Caco-2 (cell line): ENCODE measurements at regions not wholly inside any gene's neighbourhood (a gene's known extent, or its start where the extent isn't known, plus 50 kb on each side); places are given as distances from the start of the nearest gene placed in this dataset.
A peak's percentile ranks its signal among the peaks of the same experiment; 100 is the strongest.

ENCODE experiments used
- BruUV-seq: library from RNA; stranded (reverse); fragments of 400-500 nt; replicated peaks from 2 replicates; lab custom pipeline; 2021; lab: Mats Ljungman, UMichigan
- CTCF ChIA-PET: fragments of 300-600 bp; sonication (Branson Sonifier 250); formaldehyde crosslinking; loops from one replicate; lab custom pipeline; 2022; ENCODE audit warnings: antibody characterized with exemption; lab: Charles Lee
- POLR2A ChIA-PET: fragments of 300-600 bp; sonication (Branson Sonifier 250); formaldehyde crosslinking; loops from one replicate; lab custom pipeline; 2022; ENCODE audit warnings: antibody characterized with exemption; lab: Charles Lee
- DNase-seq, 2 experiments: peaks; one replicate each; pipeline versions ENCODE4 v3.0.0 to v3.0.0-alpha.2; 2020 to 2022
- H3K27me3 ChIP-seq: replicated peaks from 2 replicates; pipeline ENCODE4 v1.6.0; 2011; ENCODE audit warnings: low read length; ENCODE audit not compliant: control insufficient read depth, insufficient read depth
- H3K36me3 ChIP-seq: 2 replicates; pipeline ENCODE4 v1.5.1; 2011; ENCODE audit warnings: low read length; ENCODE audit not compliant: control insufficient read depth, insufficient read depth
- H3K4me1 ChIP-seq: fragments of 250-450 bp; sonication (Bioruptor Pico); 2 replicates; pipeline ENCODE4 v1.5.1; 2020; ENCODE audit warnings: mild to moderate bottlenecking
- H3K4me3 ChIP-seq: 2 replicates; pipeline ENCODE4 v1.5.1; 2011; ENCODE audit warnings: low read depth, mild to moderate bottlenecking, control low read depth, low read length
- H3K9me3 ChIP-seq: fragments of 250-450 bp; sonication (Bioruptor Pico); 2 replicates; pipeline ENCODE4 v1.5.1; 2020; ENCODE audit warnings: mild to moderate bottlenecking, moderate library complexity
- H3K27ac Mint-ChIP-seq: one replicate; pipeline ENCODE4 v1.8.0; 2022; ENCODE audit warnings: mixed read lengths; ENCODE audit not compliant: unreplicated experiment
- H3K27me3 Mint-ChIP-seq: one replicate; pipeline ENCODE4 v1.8.0; 2022; ENCODE audit warnings: mixed read lengths; ENCODE audit not compliant: insufficient read depth, unreplicated experiment
- H3K36me3 Mint-ChIP-seq: one replicate; pipeline ENCODE4 v1.8.0; 2022; ENCODE audit warnings: mild to moderate bottlenecking, mixed read lengths; ENCODE audit not compliant: insufficient read depth, unreplicated experiment
- H3K4me1 Mint-ChIP-seq: one replicate; pipeline ENCODE4 v1.8.0; 2022; ENCODE audit warnings: low read depth, mixed read lengths; ENCODE audit not compliant: unreplicated experiment
- H3K4me3 Mint-ChIP-seq: one replicate; pipeline ENCODE4 v1.8.0; 2022; ENCODE audit warnings: mild to moderate bottlenecking, moderate library complexity, mixed read lengths; ENCODE audit not compliant: unreplicated experiment
- H3K9me3 Mint-ChIP-seq: one replicate; pipeline ENCODE4 v1.8.0; 2022; ENCODE audit warnings: mixed read lengths; ENCODE audit not compliant: unreplicated experiment
- intact Hi-C: fragments of 100-400 bp; cut with micrococcal nuclease; formaldehyde crosslinking; loops from one replicate; pipeline ENCODE4 v1.10.0; 2022; ENCODE audit not compliant: unreplicated experiment
- TF ChIP-seq, protein P1 (sequence below), 2 experiments: fragments of 200-600 bp in 1 of 2; IDR thresholded peaks; 1 replicate in 1 of 2; 2 replicates in 1 of 2; pipeline versions ENCODE4 v1.5.1 to v1.8.0; 2011 to 2022; ENCODE audit warnings: antibody characterized with exemption in 1 of 2, control low read depth in 1 of 2, inconsistent platforms in 1 of 2, low read depth in 1 of 2, low read length in 1 of 2, mild to moderate bottlenecking in 1 of 2, moderate library complexity in 1 of 2; ENCODE audit not compliant: insufficient read depth in 1 of 2, severe bottlenecking in 1 of 2, unreplicated experiment in 1 of 2

DNA sequence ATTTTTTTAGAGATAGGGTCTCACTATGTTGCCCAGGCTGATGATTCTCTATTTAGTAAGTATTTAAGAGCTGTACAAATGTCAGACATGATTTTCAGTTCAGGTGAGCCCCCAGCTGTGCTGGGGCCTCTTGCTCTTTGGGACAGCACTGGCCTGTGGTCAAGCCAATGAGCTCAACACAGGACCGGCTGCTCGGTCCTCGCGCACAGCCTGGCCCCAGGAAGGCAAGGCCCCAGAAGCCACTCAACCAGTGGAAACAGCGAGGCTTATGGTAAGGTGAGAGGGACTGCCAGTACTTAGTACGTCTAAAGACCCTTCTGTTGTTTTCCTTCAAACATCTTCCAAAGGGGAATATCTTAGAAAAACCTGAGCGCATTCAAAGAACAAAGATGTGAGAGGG is 211.8 kb downstream of the SKIDA1 start:
- Histone ChIP-seq H3K4me1 (peaks cover 31% of the 10 kb centered on the region), H3K9me3 (no peaks in the 10 kb centered on the region), H3K4me3 (no peak overlapping the region), H3K36me3 (no peaks in the 10 kb centered on the region), H3K27me3 (no peaks in the 10 kb centered on the region)
- BruUV-seq: no TSS peak
- ChIA-PET CTCF (interaction anchor here (0.6 kb wide), 1 partner anchor 292 kb away, joined by 4 read pairs; no protein-coding TSS in a partner anchor), POLR2A (interaction anchor here (0.5 to 1.0 kb wide), 3 partner anchors 20 to 236 kb away, joined by 4 to 6 read pairs (median 4); no protein-coding TSS in a partner anchor)
- no peak for DNase-seq
- peaks cover 38% of the 10 kb centered on the region for H3K4me1 Mint-ChIP-seq
- H3K27ac Mint-ChIP-seq: peak overlapping the region; percentile 75
- H3K36me3 Mint-ChIP-seq: no peaks in the 10 kb centered on the region
- no peaks in the 10 kb centered on the region for H3K27me3 Mint-ChIP-seq
- H3K9me3 Mint-ChIP-seq: no peaks in the 10 kb centered on the region
- peak overlapping the region; percentile 0 for H3K4me3 Mint-ChIP-seq
- intact Hi-C loops: loop anchor here (1.0 to 2.0 kb wide), 3 partner anchors 9 to 51 kb away; no protein-coding TSS in a partner anchor
- TF ChIP-seq, protein P1, sequence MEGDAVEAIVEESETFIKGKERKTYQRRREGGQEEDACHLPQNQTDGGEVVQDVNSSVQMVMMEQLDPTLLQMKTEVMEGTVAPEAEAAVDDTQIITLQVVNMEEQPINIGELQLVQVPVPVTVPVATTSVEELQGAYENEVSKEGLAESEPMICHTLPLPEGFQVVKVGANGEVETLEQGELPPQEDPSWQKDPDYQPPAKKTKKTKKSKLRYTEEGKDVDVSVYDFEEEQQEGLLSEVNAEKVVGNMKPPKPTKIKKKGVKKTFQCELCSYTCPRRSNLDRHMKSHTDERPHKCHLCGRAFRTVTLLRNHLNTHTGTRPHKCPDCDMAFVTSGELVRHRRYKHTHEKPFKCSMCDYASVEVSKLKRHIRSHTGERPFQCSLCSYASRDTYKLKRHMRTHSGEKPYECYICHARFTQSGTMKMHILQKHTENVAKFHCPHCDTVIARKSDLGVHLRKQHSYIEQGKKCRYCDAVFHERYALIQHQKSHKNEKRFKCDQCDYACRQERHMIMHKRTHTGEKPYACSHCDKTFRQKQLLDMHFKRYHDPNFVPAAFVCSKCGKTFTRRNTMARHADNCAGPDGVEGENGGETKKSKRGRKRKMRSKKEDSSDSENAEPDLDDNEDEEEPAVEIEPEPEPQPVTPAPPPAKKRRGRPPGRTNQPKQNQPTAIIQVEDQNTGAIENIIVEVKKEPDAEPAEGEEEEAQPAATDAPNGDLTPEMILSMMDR (IDR thresholded peaks at IDR 0.05; ENCODE audit: insufficient read depth in 1 of 2, low read depth in 1 of 2, low read length in 1 of 2, severe bottlenecking in 1 of 2, unreplicated experiment in 1 of 2): no peak

DNA sequence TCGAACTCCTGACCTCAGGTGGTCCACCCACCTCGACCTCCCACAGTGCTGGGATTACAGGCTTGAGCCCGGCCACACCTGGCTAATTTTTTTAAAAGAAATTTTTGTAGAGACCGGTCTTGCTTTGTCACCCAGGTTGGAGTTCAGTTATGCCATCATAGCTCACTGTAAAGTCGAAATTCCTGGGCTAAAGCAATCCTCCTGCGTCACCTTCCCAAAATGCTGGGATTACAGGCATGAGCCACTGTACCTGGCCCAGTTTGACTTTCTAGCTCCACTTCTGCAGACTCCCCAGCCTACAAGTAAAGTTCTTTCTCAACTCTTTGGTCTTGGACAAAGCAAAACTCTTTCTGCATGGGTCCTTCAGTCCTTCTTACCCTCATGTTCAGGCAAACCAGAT is 214.1 kb downstream of the SKIDA1 start:
- no TSS peak for BruUV-seq
- Histone ChIP-seq H3K9me3 (no peaks in the 10 kb centered on the region), H3K36me3 (no peaks in the 10 kb centered on the region), H3K4me1 (peaks cover 37% of the 10 kb centered on the region), H3K27me3 (no peaks in the 10 kb centered on the region), H3K4me3 (no peak overlapping the region)
- intact Hi-C loops: no loop called here
- Mint-ChIP-seq H3K9me3 (no peaks in the 10 kb centered on the region), H3K4me3 (no peak overlapping the region), H3K27me3 (no peaks in the 10 kb centered on the region), H3K36me3 (no peaks in the 10 kb centered on the region), H3K27ac (no peak overlapping the region), H3K4me1 (peaks cover 49% of the 10 kb centered on the region)
- TF ChIP-seq, protein P1 (IDR thresholded peaks at IDR 0.05; ENCODE audit: insufficient read depth in 1 of 2, low read depth in 1 of 2, low read length in 1 of 2, severe bottlenecking in 1 of 2, unreplicated experiment in 1 of 2): no peak
- DNase-seq: no peak
- ChIA-PET POLR2A (no interaction called here), CTCF (interaction anchor here (0.7 kb wide), 2 partner anchors 420 to 640 kb away, joined by 3 to 6 read pairs; no protein-coding TSS in a partner anchor)

DNA sequence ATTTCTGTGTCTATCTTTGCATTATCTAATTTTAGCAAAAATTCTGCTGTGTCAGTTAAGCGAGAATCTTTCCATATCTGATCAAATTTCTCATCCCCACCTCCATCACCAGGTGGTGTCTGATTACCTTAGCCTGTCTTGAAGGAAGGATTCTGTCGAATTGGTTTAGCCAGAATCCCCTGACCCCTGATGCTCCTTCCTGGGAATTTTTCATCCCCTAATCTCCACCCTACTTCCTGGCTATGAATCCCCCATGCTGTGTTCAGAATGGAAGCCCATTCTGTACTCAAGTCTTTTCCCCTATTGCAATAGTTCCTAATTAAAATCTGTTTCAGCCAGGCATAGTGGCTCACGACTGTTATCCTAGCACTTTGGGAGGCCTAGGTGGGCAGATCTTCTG is 216.1 kb downstream of the SKIDA1 start:
- BruUV-seq: no TSS peak
- CTCF ChIA-PET: no interaction called here

More for the DNA sequence above, 216.1 kb downstream of the SKIDA1 start:
- intact Hi-C loops: no loop called here
- Histone ChIP-seq H3K4me3 (no peak overlapping the region), H3K4me1 (peaks cover 25% of the 10 kb centered on the region), H3K27me3 (no peaks in the 10 kb centered on the region), H3K9me3 (no peaks in the 10 kb centered on the region), H3K36me3 (no peaks in the 10 kb centered on the region)
- POLR2A ChIA-PET: no interaction called here
- Mint-ChIP-seq H3K36me3 (peaks cover 4% of the 10 kb centered on the region), H3K4me3 (no peak overlapping the region), H3K9me3 (peaks cover 13% of the 10 kb centered on the region), H3K27ac (no peak overlapping the region), H3K27me3 (no peaks in the 10 kb centered on the region), H3K4me1 (peaks cover 41% of the 10 kb centered on the region)
- TF ChIP-seq, protein P1 (IDR thresholded peaks at IDR 0.05; ENCODE audit: insufficient read depth in 1 of 2, low read depth in 1 of 2, low read length in 1 of 2, severe bottlenecking in 1 of 2, unreplicated experiment in 1 of 2): no peak
- no peak for DNase-seq
